Naive thymus-derived CD8-positive, alpha-beta T cell (primary cell): ENCODE measurements at regions not wholly inside any gene's neighbourhood (a gene's known extent, or its start where the extent isn't known, plus 50 kb on each side); places are given as distances from the start of the nearest gene placed in this dataset.
A peak's percentile ranks its signal among the peaks of the same experiment; 100 is the strongest.

Source experiments
- ATAC-seq, 2 donors: fragments of 150-1000 bp; cut with Tn5 transposase in 1 of 2; sonication (Bioruptor Pico), chemical (Tn5 transposase) in 1 of 2; 1 replicate in 1 of 2; 2 replicates in 1 of 2; pipeline ENCODE4 v1.10.0; 2021; ENCODE audit warnings: mild to moderate bottlenecking in 2 of 2, moderate library complexity in 2 of 2
- POLR2A ChIA-PET: fragments of 350-600 bp; sonication (Branson Sonifier 250); formaldehyde crosslinking; loops from one replicate; lab custom pipeline; 2021; ENCODE audit warnings: antibody characterized with exemption; lab: Charles Lee
- DNase-seq, 10 donors: peaks; one replicate each; pipeline versions ENCODE4 v3.0.0 to v3.0.0-alpha.2; 2020 to 2022
- H3K27ac Mint-ChIP-seq, 10 donors: one replicate each; pipeline ENCODE4 v1.8.0; 2020 to 2022; ENCODE audit warnings: mild to moderate bottlenecking in 10 of 10, mixed read lengths in 10 of 10, moderate library complexity in 4 of 10, inconsistent platforms in 1 of 10
- H3K27me3 Mint-ChIP-seq, 5 donors: one replicate each; pipeline ENCODE4 v1.8.0; 2021 to 2022; ENCODE audit warnings: mixed read lengths in 5 of 5
- H3K36me3 Mint-ChIP-seq, 3 donors: one replicate each; pipeline ENCODE4 v1.8.0; 2020 to 2022; ENCODE audit warnings: mixed read lengths in 3 of 3, mild to moderate bottlenecking in 2 of 3, inconsistent platforms in 1 of 3
- H3K4me1 Mint-ChIP-seq, 4 donors: one replicate each; pipeline ENCODE4 v1.8.0; 2021 to 2022; ENCODE audit warnings: mixed read lengths in 4 of 4
- H3K4me3 Mint-ChIP-seq, 10 donors: one replicate each; pipeline ENCODE4 v1.8.0; 2020 to 2022; ENCODE audit warnings: mild to moderate bottlenecking in 10 of 10, mixed read lengths in 10 of 10, moderate library complexity in 6 of 10, inconsistent platforms in 1 of 10
- H3K9me3 Mint-ChIP-seq, 9 donors: one replicate each; pipeline ENCODE4 v1.8.0; 2020 to 2022; ENCODE audit warnings: mixed read lengths in 9 of 9, mild to moderate bottlenecking in 3 of 9, inconsistent platforms in 1 of 9, moderate library complexity in 1 of 9

GRCh38 chrX:82127228-82128123 lies 925.6 kb downstream of the SH3BGRL start:
- Mint-ChIP-seq H3K27ac (no peak overlapping the region), H3K9me3 (peaks cover 0 to 5% (median 0%) of the 10 kb centered on the region in 9 donors), H3K27me3 (no peaks in the 10 kb centered on the region), H3K4me1 (peaks cover 0 to 2% (median 2%) of the 10 kb centered on the region in 4 donors), H3K36me3 (no peaks in the 10 kb centered on the region), H3K4me3 (peak overlapping the region in 4 of 10 donors; percentile 4 to 53 (median 35))
- POLR2A ChIA-PET: no interaction called here
- DNase-seq: peak in 1 of 10 donors; percentile 7
- no peak for ATAC-seq

- Mint-ChIP-seq H3K36me3 (peaks cover 0 to 16% (median 5%) of the 10 kb centered on the region in 3 donors), H3K4me3 (peak overlapping the region in 1 of 10 donors; percentile 46), H3K27ac (peak overlapping the region in 1 of 10 donors; percentile 49), H3K9me3 (peaks cover 0 to 28% (median 4%) of the 10 kb centered on the region in 9 donors), H3K27me3 (no peaks in the 10 kb centered on the region), H3K4me1 (peaks cover 2 to 7% (median 3%) of the 10 kb centered on the region in 4 donors)
- ATAC-seq: no peak
- no peak for DNase-seq
- POLR2A ChIA-PET: no interaction called here
These were observed 932.5 kb downstream of the SH3BGRL start for GRCh38 chrX:82134378-82134777.

- POLR2A ChIA-PET: no interaction called here
- peak overlapping the region in 6 of 10 donors; percentile 15 to 53 (median 36) for H3K4me3 Mint-ChIP-seq
- no peaks in the 10 kb centered on the region for H3K27me3 Mint-ChIP-seq
- DNase-seq (peak in 7 of 10 donors; percentile 1 to 72 (median 43)), ATAC-seq (peak; percentile 30 to 94)
- H3K4me1 Mint-ChIP-seq: peaks cover 7 to 25% (median 18%) of the 10 kb centered on the region in 4 donors
- peaks cover 0 to 25% (median 9%) of the 10 kb centered on the region in 9 donors for H3K9me3 Mint-ChIP-seq
- peaks cover 0 to 3% (median 0%) of the 10 kb centered on the region in 3 donors for H3K36me3 Mint-ChIP-seq
- peak overlapping the region in 5 of 10 donors; percentile 9 to 62 (median 37) for H3K27ac Mint-ChIP-seq
These were observed 940.0 kb downstream of the SH3BGRL start for GRCh38 chrX:82141942-82142341.

- no peak for ATAC-seq
- no peak overlapping the region for H3K27ac Mint-ChIP-seq
- no peaks in the 10 kb centered on the region for H3K4me1 Mint-ChIP-seq
- H3K36me3 Mint-ChIP-seq: no peaks in the 10 kb centered on the region
- peaks cover 0 to 15% (median 2%) of the 10 kb centered on the region in 9 donors for H3K9me3 Mint-ChIP-seq
- no peak overlapping the region for H3K4me3 Mint-ChIP-seq
- POLR2A ChIA-PET: no interaction called here
- no peaks in the 10 kb centered on the region for H3K27me3 Mint-ChIP-seq
- no peak for DNase-seq
These were observed 959.3 kb downstream of the SH3BGRL start for GRCh38 chrX:82161195-82161594.

GRCh38 chrX:82163701-82164100 lies 961.8 kb downstream of the SH3BGRL start:
- H3K4me1 Mint-ChIP-seq: no peaks in the 10 kb centered on the region

GRCh38 chrX:82196866-82197265 lies 995.0 kb downstream of the SH3BGRL start:
- no peak for ATAC-seq
- H3K9me3 Mint-ChIP-seq: peaks cover 0 to 13% (median 1%) of the 10 kb centered on the region in 9 donors
- no peak overlapping the region for H3K4me3 Mint-ChIP-seq
- POLR2A ChIA-PET: no interaction called here
- no peaks in the 10 kb centered on the region for H3K36me3 Mint-ChIP-seq
- H3K4me1 Mint-ChIP-seq: no peaks in the 10 kb centered on the region
- DNase-seq: no peak
- H3K27ac Mint-ChIP-seq: no peak overlapping the region
- no peaks in the 10 kb centered on the region for H3K27me3 Mint-ChIP-seq

More at GRCh38 chrX:82163701-82164100, 961.8 kb downstream of the SH3BGRL start:
- Mint-ChIP-seq H3K4me3 (no peak overlapping the region), H3K36me3 (no peaks in the 10 kb centered on the region), H3K27me3 (no peaks in the 10 kb centered on the region), H3K9me3 (peaks cover 0 to 19% (median 2%) of the 10 kb centered on the region in 9 donors), H3K27ac (no peak overlapping the region)
- DNase-seq: no peak
- no peak for ATAC-seq
- POLR2A ChIA-PET: no interaction called here

- no peaks in the 10 kb centered on the region for H3K36me3 Mint-ChIP-seq
- no peaks in the 10 kb centered on the region for H3K4me1 Mint-ChIP-seq
- ATAC-seq (no peak), DNase-seq (no peak)
- no peak overlapping the region for H3K27ac Mint-ChIP-seq
- H3K4me3 Mint-ChIP-seq: no peak overlapping the region
- no peaks in the 10 kb centered on the region for H3K27me3 Mint-ChIP-seq
- POLR2A ChIA-PET: no interaction called here
- H3K9me3 Mint-ChIP-seq: peaks cover 0 to 19% (median 0%) of the 10 kb centered on the region in 9 donors
These were observed 1007.1 kb downstream of the SH3BGRL start for GRCh38 chrX:82208975-82209374.

- no peak for ATAC-seq
- POLR2A ChIA-PET: no interaction called here
- no peaks in the 10 kb centered on the region for H3K36me3 Mint-ChIP-seq
- no peak overlapping the region for H3K4me3 Mint-ChIP-seq
- peaks cover 0 to 15% (median 0%) of the 10 kb centered on the region in 9 donors for H3K9me3 Mint-ChIP-seq
- H3K27ac Mint-ChIP-seq: no peak overlapping the region
- H3K27me3 Mint-ChIP-seq: peaks cover 0 to 2% (median 0%) of the 10 kb centered on the region in 5 donors
- peak in 2 of 10 donors; percentile 5 to 21 for DNase-seq
- peaks cover 0 to 2% (median 0%) of the 10 kb centered on the region in 4 donors for H3K4me1 Mint-ChIP-seq
These were observed 1016.5 kb downstream of the SH3BGRL start for GRCh38 chrX:82218361-82218760.

- Mint-ChIP-seq H3K27ac (no peak overlapping the region), H3K4me3 (no peak overlapping the region)
These were observed 1017.2 kb downstream of the SH3BGRL start for GRCh38 chrX:82219129-82219528.

GRCh38 chrX:82224961-82225360 lies 1023.1 kb downstream of the SH3BGRL start:
- H3K27me3 Mint-ChIP-seq: peaks cover 0 to under 1% (median 0%) of the 10 kb centered on the region in 5 donors
- H3K9me3 Mint-ChIP-seq: peaks cover 0 to 30% (median 0%) of the 10 kb centered on the region in 9 donors
- H3K4me3 Mint-ChIP-seq: no peak overlapping the region
- no peaks in the 10 kb centered on the region for H3K36me3 Mint-ChIP-seq
- H3K27ac Mint-ChIP-seq: no peak overlapping the region
- ATAC-seq (no peak), DNase-seq (no peak)
- H3K4me1 Mint-ChIP-seq: no peaks in the 10 kb centered on the region
- POLR2A ChIA-PET: no interaction called here

More at GRCh38 chrX:82219129-82219528, 1017.2 kb downstream of the SH3BGRL start:
- H3K36me3 Mint-ChIP-seq: no peaks in the 10 kb centered on the region
- peaks cover 0 to 2% (median 0%) of the 10 kb centered on the region in 5 donors for H3K27me3 Mint-ChIP-seq
- H3K9me3 Mint-ChIP-seq: peaks cover 0 to 15% (median 0%) of the 10 kb centered on the region in 9 donors
- POLR2A ChIA-PET: no interaction called here
- ATAC-seq (no peak), DNase-seq (no peak)
- peaks cover 0 to 2% (median 0%) of the 10 kb centered on the region in 4 donors for H3K4me1 Mint-ChIP-seq

GRCh38 chrX:82230013-82230412 lies 1028.1 kb downstream of the SH3BGRL start:
- no peak overlapping the region for H3K4me3 Mint-ChIP-seq
- no peaks in the 10 kb centered on the region for H3K4me1 Mint-ChIP-seq
- H3K27ac Mint-ChIP-seq: no peak overlapping the region
- ATAC-seq (no peak), DNase-seq (no peak)
- no peaks in the 10 kb centered on the region for H3K27me3 Mint-ChIP-seq
- no peaks in the 10 kb centered on the region for H3K36me3 Mint-ChIP-seq
- POLR2A ChIA-PET: no interaction called here
- H3K9me3 Mint-ChIP-seq: peaks cover 0 to 57% (median 0%) of the 10 kb centered on the region in 9 donors

GRCh38 chrX:82232679-82233078 lies 1030.8 kb downstream of the SH3BGRL start:
- ATAC-seq (no peak), DNase-seq (no peak)
- H3K36me3 Mint-ChIP-seq: peaks cover 0 to 8% (median 0%) of the 10 kb centered on the region in 3 donors
- H3K9me3 Mint-ChIP-seq: peaks cover 0 to 61% (median 12%) of the 10 kb centered on the region in 9 donors
- H3K4me3 Mint-ChIP-seq: no peak overlapping the region
- H3K27ac Mint-ChIP-seq: no peak overlapping the region
- POLR2A ChIA-PET: no interaction called here
- H3K4me1 Mint-ChIP-seq: no peaks in the 10 kb centered on the region
- H3K27me3 Mint-ChIP-seq: no peaks in the 10 kb centered on the region

GRCh38 chrX:82237328-82237727 lies 1035.4 kb downstream of the SH3BGRL start:
- ATAC-seq: no peak
- Mint-ChIP-seq H3K4me1 (no peaks in the 10 kb centered on the region), H3K36me3 (peaks cover 0 to 13% (median 0%) of the 10 kb centered on the region in 3 donors), H3K9me3 (peaks cover 0 to 67% (median 12%) of the 10 kb centered on the region in 9 donors), H3K4me3 (no peak overlapping the region), H3K27ac (no peak overlapping the region), H3K27me3 (peaks cover 0 to 5% (median 0%) of the 10 kb centered on the region in 5 donors)
- POLR2A ChIA-PET: no interaction called here
- DNase-seq: no peak
